DOHH2 (cell line): ENCODE measurements at regions not wholly inside any gene's neighbourhood (a gene's known extent, or its start where the extent isn't known, plus 50 kb on each side); places are given as distances from the start of the nearest gene placed in this dataset.

Experiments used
- H3F3A ChIP-seq: fragments of 200-600 bp; sonication (generic), shearing (Covaris generic); 2 replicates; pipeline ENCODE4 v1.6.0; 2016; ENCODE audit warnings: antibody characterized with exemption, mild to moderate bottlenecking; ENCODE audit not compliant: control insufficient read depth, insufficient read depth
- H3K27ac ChIP-seq: fragments of 200-600 bp; sonication (generic); 2 replicates; pipeline ENCODE4 v1.5.1; 2014; ENCODE audit warnings: low read depth, mild to moderate bottlenecking, low read length, moderate library complexity
- H3K27me3 ChIP-seq: fragments of 200-600 bp; sonication (generic); 2 replicates; pipeline ENCODE4 v1.6.1; 2014; ENCODE audit warnings: mild to moderate bottlenecking, low read length, mixed read lengths; ENCODE audit not compliant: control insufficient read depth
- H3K36me3 ChIP-seq: fragments of 200-600 bp; sonication (generic); 2 replicates; pipeline ENCODE4 v1.6.1; 2014; ENCODE audit warnings: mild to moderate bottlenecking, low read length, moderate library complexity, mixed read lengths; ENCODE audit not compliant: control insufficient read depth
- H3K4me1 ChIP-seq: fragments of 200-600 bp; sonication (generic); 2 replicates; pipeline ENCODE4 v1.6.1; 2014; ENCODE audit warnings: mild to moderate bottlenecking, low read length, mixed read lengths; ENCODE audit not compliant: control insufficient read depth
- H3K4me2 ChIP-seq: fragments of 200-600 bp; sonication (generic); 2 replicates; pipeline ENCODE4 v1.6.0; 2014; ENCODE audit warnings: mild to moderate bottlenecking, low read length, moderate library complexity
- H3K4me3 ChIP-seq: fragments of 200-600 bp; sonication (generic); 2 replicates; pipeline ENCODE4 v1.5.1; 2014; ENCODE audit warnings: mild to moderate bottlenecking, low read length, mixed read lengths
- H3K79me2 ChIP-seq: fragments of 200-600 bp; sonication (generic); 2 replicates; pipeline ENCODE4 v1.6.1; 2014; ENCODE audit warnings: mild to moderate bottlenecking, low read length, mixed read lengths; ENCODE audit not compliant: control insufficient read depth
- H3K9me2 ChIP-seq: fragments of 200-600 bp; sonication (generic); replicated peaks from 2 replicates; pipeline ENCODE4 v1.6.1; 2014; ENCODE audit warnings: mild to moderate bottlenecking, low read length, mixed read lengths; ENCODE audit not compliant: control insufficient read depth
- H3K9me3 ChIP-seq: fragments of 200-600 bp; sonication (generic); 2 replicates; pipeline ENCODE4 v1.6.1; 2014; ENCODE audit warnings: antibody characterized with exemption, low read length, mixed read lengths; ENCODE audit not compliant: control insufficient read depth, insufficient read depth
- H4K20me1 ChIP-seq: fragments of 200-600 bp; sonication (generic); 2 replicates; pipeline ENCODE4 v1.6.0; 2014; ENCODE audit warnings: low read depth, mild to moderate bottlenecking, antibody characterized with exemption, low read length, moderate library complexity; ENCODE audit not compliant: control insufficient read depth, insufficient read depth
- EZH2phosphoT487 ChIP-seq: fragments of 200-600 bp; sonication (generic); IDR thresholded peaks from 2 replicates; pipeline ENCODE4 v1.6.1; 2017; ENCODE audit warnings: borderline replicate concordance, mild to moderate bottlenecking, antibody characterized with exemption, low read length, moderate library complexity, mixed read lengths
- TF ChIP-seq, protein P1 (sequence below): fragments of 200-600 bp; sonication (generic); IDR thresholded peaks from one replicate; pipeline ENCODE4 v1.5.1; 2014; ENCODE audit warnings: antibody characterized with exemption, mild to moderate bottlenecking, low read depth, low read length; ENCODE audit not compliant: poor library complexity, severe bottlenecking

GRCh38 chr6:156336089-156336488 lies 441.1 kb upstream of the ARID1B start:
- Histone ChIP-seq H3K4me1 (no peaks in the 10 kb centered on the region), H3K27me3 (no peaks in the 10 kb centered on the region), H3K4me2 (no peak overlapping the region), H3K4me3 (no peak overlapping the region), H3K9me2 (no peaks in the 10 kb centered on the region), H3F3A (no peaks in the 10 kb centered on the region), H4K20me1 (no peaks in the 10 kb centered on the region), H3K79me2 (no peaks in the 10 kb centered on the region), H3K36me3 (no peaks in the 10 kb centered on the region), H3K27ac (no peak overlapping the region), H3K9me3 (peaks cover 5% of the 10 kb centered on the region; the same call in 1 of the 2 replicates)
- TF ChIP-seq, protein P1, sequence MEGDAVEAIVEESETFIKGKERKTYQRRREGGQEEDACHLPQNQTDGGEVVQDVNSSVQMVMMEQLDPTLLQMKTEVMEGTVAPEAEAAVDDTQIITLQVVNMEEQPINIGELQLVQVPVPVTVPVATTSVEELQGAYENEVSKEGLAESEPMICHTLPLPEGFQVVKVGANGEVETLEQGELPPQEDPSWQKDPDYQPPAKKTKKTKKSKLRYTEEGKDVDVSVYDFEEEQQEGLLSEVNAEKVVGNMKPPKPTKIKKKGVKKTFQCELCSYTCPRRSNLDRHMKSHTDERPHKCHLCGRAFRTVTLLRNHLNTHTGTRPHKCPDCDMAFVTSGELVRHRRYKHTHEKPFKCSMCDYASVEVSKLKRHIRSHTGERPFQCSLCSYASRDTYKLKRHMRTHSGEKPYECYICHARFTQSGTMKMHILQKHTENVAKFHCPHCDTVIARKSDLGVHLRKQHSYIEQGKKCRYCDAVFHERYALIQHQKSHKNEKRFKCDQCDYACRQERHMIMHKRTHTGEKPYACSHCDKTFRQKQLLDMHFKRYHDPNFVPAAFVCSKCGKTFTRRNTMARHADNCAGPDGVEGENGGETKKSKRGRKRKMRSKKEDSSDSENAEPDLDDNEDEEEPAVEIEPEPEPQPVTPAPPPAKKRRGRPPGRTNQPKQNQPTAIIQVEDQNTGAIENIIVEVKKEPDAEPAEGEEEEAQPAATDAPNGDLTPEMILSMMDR: no peak
- no peak for TF ChIP-seq EZH2phosphoT487

DNA sequence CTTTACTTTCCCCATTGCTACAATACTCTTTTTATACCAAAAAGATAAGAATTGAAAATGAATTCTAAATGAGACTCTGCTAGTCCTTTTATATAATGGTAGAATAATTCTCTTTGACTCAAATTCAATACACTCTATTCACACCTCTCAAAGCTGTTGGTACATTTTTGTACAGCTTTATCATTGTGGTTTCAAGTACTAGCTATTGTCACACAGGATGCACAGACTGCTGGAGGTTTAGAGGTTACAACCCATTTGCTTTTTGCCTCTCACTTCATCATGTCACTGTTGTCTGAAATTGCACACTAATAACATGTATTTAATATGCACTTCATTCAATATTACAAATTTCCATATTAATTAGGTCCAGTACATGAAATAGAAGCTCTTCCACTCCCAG lies 442.2 kb upstream of the ARID1B start:
- Histone ChIP-seq H4K20me1 (no peaks in the 10 kb centered on the region), H3K4me1 (no peaks in the 10 kb centered on the region), H3K79me2 (no peaks in the 10 kb centered on the region), H3K27ac (no peak overlapping the region), H3K4me3 (no peak overlapping the region), H3F3A (no peaks in the 10 kb centered on the region), H3K4me2 (no peak overlapping the region), H3K36me3 (no peaks in the 10 kb centered on the region), H3K9me2 (no peaks in the 10 kb centered on the region), H3K9me3 (peaks cover 5% of the 10 kb centered on the region; the same call in 1 of the 2 replicates), H3K27me3 (no peaks in the 10 kb centered on the region)
- TF ChIP-seq, protein P1: no peak
- TF ChIP-seq EZH2phosphoT487: no peak

DNA sequence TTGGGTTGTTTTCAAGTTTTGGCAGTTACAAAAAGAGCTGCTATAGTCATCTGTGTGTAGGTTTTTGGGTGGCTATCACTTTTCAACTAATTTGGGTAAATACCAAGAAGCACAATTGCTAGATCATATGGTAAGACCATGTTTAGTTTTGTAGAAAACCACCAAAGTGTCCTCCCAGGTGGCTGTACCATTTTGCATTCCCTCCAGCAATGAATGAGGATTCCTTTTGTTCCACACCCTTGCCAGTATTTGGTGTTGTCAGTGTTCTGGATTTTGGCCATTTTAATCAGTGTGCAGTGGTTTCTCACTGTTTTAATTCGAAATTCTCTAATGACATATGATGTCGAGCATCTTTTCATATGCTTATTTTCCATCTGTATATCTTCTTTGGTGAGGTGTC lies 457.5 kb upstream of the ARID1B start:
- H3K27ac ChIP-seq: no peak overlapping the region

More for the DNA sequence above, 457.5 kb upstream of the ARID1B start:
- no peak for TF ChIP-seq EZH2phosphoT487
- TF ChIP-seq, protein P1: no peak
- Histone ChIP-seq H3F3A (no peaks in the 10 kb centered on the region), H3K9me3 (no peaks in the 10 kb centered on the region), H3K4me1 (no peaks in the 10 kb centered on the region), H4K20me1 (no peaks in the 10 kb centered on the region), H3K27me3 (no peaks in the 10 kb centered on the region), H3K4me2 (no peak overlapping the region), H3K9me2 (no peaks in the 10 kb centered on the region), H3K79me2 (no peaks in the 10 kb centered on the region), H3K36me3 (no peaks in the 10 kb centered on the region), H3K4me3 (no peak overlapping the region)
